ENCODE measurements at regions not wholly inside any gene's neighbourhood (a gene's known extent, or its start where the extent isn't known, plus 50 kb on each side); places are given as distances from the start of the nearest gene placed in this dataset.
"Not testable (repeated sequence)": the region's sequence is repeated elsewhere in the genome, so short reads cannot be mapped to it uniquely, and the experiment has no call there.

DNA sequence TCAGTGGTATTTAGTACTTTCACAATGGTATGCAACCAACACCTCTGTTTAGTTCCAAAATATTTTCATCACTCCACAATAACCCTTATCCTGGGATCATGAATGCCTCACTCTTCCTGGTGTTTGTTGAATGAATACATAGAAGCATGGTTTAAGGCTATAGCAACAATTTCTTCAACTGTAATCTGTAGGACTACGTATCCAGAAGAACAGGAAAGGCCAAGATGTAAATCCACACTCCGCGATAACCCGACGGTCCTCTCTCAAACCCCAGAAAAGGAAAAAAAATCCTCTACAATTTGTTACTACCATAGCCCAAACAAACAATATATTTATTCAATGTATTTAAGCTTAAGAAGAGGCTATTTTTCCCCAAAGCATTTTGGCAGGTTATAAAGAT is 141.4 kb upstream of the SALL4 start:
- 96% methylated on average over 5 of the region's 5 CpGs for WGBS
- H3K36me3 ChIP-seq (ENCODE audit: control insufficient read depth in 2 of 2, insufficient read depth in 2 of 2, low read length in 1 of 2): no peaks in the 10 kb centered on the region

GRCh38 chr20:51943326-51943725 is 141.0 kb upstream of the SALL4 start:
- not testable (repeated sequence) for H3K27ac ChIP-seq (ENCODE audit: low read depth in 1 of 2, low read length in 1 of 2); DNase-seq (ENCODE audit: low read depth in 6 of 9, low spot score in 9 of 9); H3K27me3 ChIP-seq (ENCODE audit: control insufficient read depth in 2 of 2, insufficient read depth in 1 of 2, low read length in 1 of 2); H3K4me1 ChIP-seq (ENCODE audit: control insufficient read depth in 2 of 2, insufficient read depth in 2 of 2, low read length in 2 of 2); H3K4me3 ChIP-seq (ENCODE audit: low read length in 2 of 2); H3K36me3 ChIP-seq (ENCODE audit: control insufficient read depth in 2 of 2, insufficient read depth in 2 of 2, low read length in 1 of 2); H3K9me3 ChIP-seq (ENCODE audit: control insufficient read depth in 2 of 2, insufficient read depth in 1 of 2, low read length in 1 of 2)
- 94% methylated on average over 6 of the region's 6 CpGs for WGBS

More for the DNA sequence above, 141.4 kb upstream of the SALL4 start:
- no peaks in the 10 kb centered on the region for H3K4me1 ChIP-seq (ENCODE audit: control insufficient read depth in 2 of 2, insufficient read depth in 2 of 2, low read length in 2 of 2)
- no peak overlapping the region for H3K27ac ChIP-seq (ENCODE audit: low read depth in 1 of 2, low read length in 1 of 2)
- no peaks in the 10 kb centered on the region for H3K27me3 ChIP-seq (ENCODE audit: control insufficient read depth in 2 of 2, insufficient read depth in 1 of 2, low read length in 1 of 2)
- H3K9me3 ChIP-seq (ENCODE audit: control insufficient read depth in 2 of 2, insufficient read depth in 1 of 2, low read length in 1 of 2): no peaks in the 10 kb centered on the region
- H3K4me3 ChIP-seq (ENCODE audit: low read length in 2 of 2): no peak overlapping the region
- no peak for DNase-seq (ENCODE audit: low read depth in 6 of 9, low spot score in 9 of 9)

DNA sequence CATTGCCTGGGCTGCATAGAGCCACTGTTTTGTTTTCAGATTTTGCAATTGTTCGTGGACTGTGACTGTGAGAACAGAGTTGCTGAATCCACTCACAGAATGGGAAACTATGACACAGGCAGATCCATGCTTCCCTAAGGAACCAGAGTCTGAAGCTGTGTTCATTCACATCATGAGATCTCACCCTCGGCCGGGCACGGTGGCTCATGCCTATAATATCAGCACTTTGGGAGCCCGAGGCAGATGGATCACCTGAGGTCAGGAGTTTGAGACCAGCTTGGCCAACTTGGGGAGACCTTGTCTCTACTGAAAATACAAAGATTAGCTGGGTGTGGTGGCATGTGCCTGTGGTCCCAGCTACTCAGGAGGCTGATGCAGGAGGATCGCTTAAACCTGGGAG is 139.2 kb upstream of the SALL4 start:
- H3K27me3 ChIP-seq (ENCODE audit: control insufficient read depth in 2 of 2, insufficient read depth in 1 of 2, low read length in 1 of 2): no peaks in the 10 kb centered on the region
- no peaks in the 10 kb centered on the region for H3K36me3 ChIP-seq (ENCODE audit: control insufficient read depth in 2 of 2, insufficient read depth in 2 of 2, low read length in 1 of 2)
- 94% methylated on average over 6 of the region's 6 CpGs for WGBS

DNA sequence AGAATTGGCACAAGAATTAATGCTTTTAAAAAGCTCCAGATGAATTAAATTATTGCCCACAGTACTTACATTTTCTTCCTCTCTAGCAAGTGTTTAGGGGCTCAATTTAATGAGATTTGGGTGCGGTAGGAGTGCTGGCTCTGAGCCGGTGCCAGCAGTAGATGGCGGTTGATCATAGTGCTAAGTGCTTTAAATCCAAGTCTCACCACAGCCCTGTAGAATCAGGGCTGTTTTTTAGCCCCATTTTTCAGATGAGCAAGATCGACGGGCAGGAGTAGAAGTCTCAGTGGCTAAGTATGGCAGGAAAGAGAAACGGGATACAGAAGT is 136.9 kb upstream of the SALL4 start:
- Histone ChIP-seq H3K27me3 (ENCODE audit: control insufficient read depth in 2 of 2, insufficient read depth in 1 of 2, low read length in 1 of 2) (no peaks in the 10 kb centered on the region), H3K4me3 (ENCODE audit: low read length in 2 of 2) (no peak overlapping the region), H3K9me3 (ENCODE audit: control insufficient read depth in 2 of 2, insufficient read depth in 1 of 2, low read length in 1 of 2) (no peaks in the 10 kb centered on the region), H3K36me3 (ENCODE audit: control insufficient read depth in 2 of 2, insufficient read depth in 2 of 2, low read length in 1 of 2) (no peaks in the 10 kb centered on the region), H3K27ac (ENCODE audit: low read depth in 1 of 2, low read length in 1 of 2) (no peak overlapping the region), H3K4me1 (ENCODE audit: control insufficient read depth in 2 of 2, insufficient read depth in 2 of 2, low read length in 2 of 2) (no peaks in the 10 kb centered on the region)
- WGBS: 96% methylated on average over 6 of the region's 6 CpGs
- DNase-seq (ENCODE audit: low read depth in 6 of 9, low spot score in 9 of 9): no peak

More for the DNA sequence above, 139.2 kb upstream of the SALL4 start:
- Histone ChIP-seq H3K4me3 (ENCODE audit: low read length in 2 of 2) (no peak overlapping the region), H3K9me3 (ENCODE audit: control insufficient read depth in 2 of 2, insufficient read depth in 1 of 2, low read length in 1 of 2) (no peaks in the 10 kb centered on the region), H3K27ac (ENCODE audit: low read depth in 1 of 2, low read length in 1 of 2) (no peak overlapping the region), H3K4me1 (ENCODE audit: control insufficient read depth in 2 of 2, insufficient read depth in 2 of 2, low read length in 2 of 2) (no peaks in the 10 kb centered on the region)
- DNase-seq (ENCODE audit: low read depth in 6 of 9, low spot score in 9 of 9): no peak

DNA sequence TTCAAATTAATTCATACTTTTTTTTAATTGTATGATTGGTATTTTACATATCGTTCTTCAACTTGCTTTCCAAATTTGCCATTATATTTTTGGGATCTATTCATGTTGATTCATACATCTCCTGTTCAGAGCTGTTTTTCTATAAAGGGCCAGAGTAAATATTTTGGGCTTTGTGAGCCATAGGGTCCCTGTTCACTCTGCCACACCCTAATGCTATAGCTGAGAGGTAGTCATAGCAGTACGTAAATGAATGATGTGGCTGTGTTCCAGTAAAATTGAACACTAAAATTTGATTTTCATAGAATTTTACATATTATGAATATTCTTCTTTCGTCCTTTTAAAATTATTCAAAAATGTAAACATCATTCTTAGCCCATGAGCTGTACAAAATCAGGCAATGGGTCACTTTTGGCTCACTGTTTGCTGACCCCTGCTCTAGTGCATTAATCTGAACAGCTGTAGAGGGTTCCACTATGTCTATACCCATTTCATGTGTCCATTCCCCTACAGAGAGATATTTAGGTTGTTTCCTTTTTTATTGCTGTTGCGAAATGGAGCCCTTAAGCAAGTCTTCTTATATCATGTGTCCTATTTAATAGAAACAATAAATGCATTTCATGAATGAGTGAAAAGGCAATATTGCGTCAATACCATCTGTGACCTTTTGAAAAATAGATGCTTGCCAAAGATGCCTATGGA is 136.4 kb upstream of the SALL4 start:
- WGBS: 96% methylated on average over 5 of the region's 5 CpGs
- Histone ChIP-seq H3K27me3 (ENCODE audit: control insufficient read depth in 2 of 2, insufficient read depth in 1 of 2, low read length in 1 of 2) (no peaks in the 10 kb centered on the region), H3K36me3 (ENCODE audit: control insufficient read depth in 2 of 2, insufficient read depth in 2 of 2, low read length in 1 of 2) (no peaks in the 10 kb centered on the region), H3K27ac (ENCODE audit: low read depth in 1 of 2, low read length in 1 of 2) (no peak overlapping the region), H3K4me3 (ENCODE audit: low read length in 2 of 2) (no peak overlapping the region), H3K4me1 (ENCODE audit: control insufficient read depth in 2 of 2, insufficient read depth in 2 of 2, low read length in 2 of 2) (no peaks in the 10 kb centered on the region), H3K9me3 (ENCODE audit: control insufficient read depth in 2 of 2, insufficient read depth in 1 of 2, low read length in 1 of 2) (no peaks in the 10 kb centered on the region)
- no peak for DNase-seq (ENCODE audit: low read depth in 6 of 9, low spot score in 9 of 9)

GRCh38 chr20:51937779-51938178 is 135.5 kb upstream of the SALL4 start:
- no peak overlapping the region for H3K4me3 ChIP-seq (ENCODE audit: low read length in 2 of 2)
- DNase-seq (ENCODE audit: low read depth in 6 of 9, low spot score in 9 of 9): no peak
- H3K36me3 ChIP-seq (ENCODE audit: control insufficient read depth in 2 of 2, insufficient read depth in 2 of 2, low read length in 1 of 2): no peaks in the 10 kb centered on the region
- H3K9me3 ChIP-seq (ENCODE audit: control insufficient read depth in 2 of 2, insufficient read depth in 1 of 2, low read length in 1 of 2): no peaks in the 10 kb centered on the region
- no peaks in the 10 kb centered on the region for H3K27me3 ChIP-seq (ENCODE audit: control insufficient read depth in 2 of 2, insufficient read depth in 1 of 2, low read length in 1 of 2)
- H3K4me1 ChIP-seq (ENCODE audit: control insufficient read depth in 2 of 2, insufficient read depth in 2 of 2, low read length in 2 of 2): no peaks in the 10 kb centered on the region
- WGBS: 95% methylated on average over 8 of the region's 8 CpGs
- no peak overlapping the region for H3K27ac ChIP-seq (ENCODE audit: low read depth in 1 of 2, low read length in 1 of 2)

- Histone ChIP-seq H3K4me3 (ENCODE audit: low read length in 2 of 2) (no peak overlapping the region), H3K4me1 (ENCODE audit: control insufficient read depth in 2 of 2, insufficient read depth in 2 of 2, low read length in 2 of 2) (no peaks in the 10 kb centered on the region), H3K9me3 (ENCODE audit: control insufficient read depth in 2 of 2, insufficient read depth in 1 of 2, low read length in 1 of 2) (no peaks in the 10 kb centered on the region), H3K27ac (ENCODE audit: low read depth in 1 of 2, low read length in 1 of 2) (no peak overlapping the region), H3K27me3 (ENCODE audit: control insufficient read depth in 2 of 2, insufficient read depth in 1 of 2, low read length in 1 of 2) (no peaks in the 10 kb centered on the region), H3K36me3 (ENCODE audit: control insufficient read depth in 2 of 2, insufficient read depth in 2 of 2, low read length in 1 of 2) (no peaks in the 10 kb centered on the region)
- WGBS: 97% methylated on average over 2 of the region's 2 CpGs
- DNase-seq (ENCODE audit: low read depth in 6 of 9, low spot score in 9 of 9): no peak
These were observed 134.1 kb upstream of the SALL4 start for GRCh38 chr20:51936377-51936776.

DNA sequence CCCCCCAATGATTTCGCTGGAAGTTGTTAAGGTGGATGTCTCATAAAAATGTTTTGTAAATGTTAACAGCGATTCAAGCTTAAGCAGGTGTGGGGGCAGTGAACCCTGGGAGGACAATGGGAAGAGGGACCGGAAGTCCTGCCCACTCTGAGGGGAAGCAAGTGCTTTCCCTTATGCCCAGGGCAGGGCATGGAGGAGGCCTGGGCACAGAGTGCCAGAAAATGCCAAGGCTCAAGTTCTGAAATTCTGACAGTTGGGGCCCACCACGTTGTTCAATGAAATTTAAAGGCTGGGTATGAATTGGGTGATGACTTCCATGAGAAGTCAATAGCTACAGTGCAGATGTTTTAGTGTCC is 132.7 kb upstream of the SALL4 start:
- no peaks in the 10 kb centered on the region for H3K4me1 ChIP-seq (ENCODE audit: control insufficient read depth in 2 of 2, insufficient read depth in 2 of 2, low read length in 2 of 2)
- no peaks in the 10 kb centered on the region for H3K27me3 ChIP-seq (ENCODE audit: control insufficient read depth in 2 of 2, insufficient read depth in 1 of 2, low read length in 1 of 2)
- no peak for DNase-seq (ENCODE audit: low read depth in 6 of 9, low spot score in 9 of 9)
- no peaks in the 10 kb centered on the region for H3K9me3 ChIP-seq (ENCODE audit: control insufficient read depth in 2 of 2, insufficient read depth in 1 of 2, low read length in 1 of 2)
- WGBS: 93% methylated on average over 4 of the region's 4 CpGs
- no peak overlapping the region for H3K27ac ChIP-seq (ENCODE audit: low read depth in 1 of 2, low read length in 1 of 2)
- no peaks in the 10 kb centered on the region for H3K36me3 ChIP-seq (ENCODE audit: control insufficient read depth in 2 of 2, insufficient read depth in 2 of 2, low read length in 1 of 2)
- no peak overlapping the region for H3K4me3 ChIP-seq (ENCODE audit: low read length in 2 of 2)

GRCh38 chr20:51934301-51935002 is 132.1 kb upstream of the SALL4 start:
- H3K27me3 ChIP-seq (ENCODE audit: control insufficient read depth in 2 of 2, insufficient read depth in 1 of 2, low read length in 1 of 2): no peaks in the 10 kb centered on the region
- H3K4me3 ChIP-seq (ENCODE audit: low read length in 2 of 2): no peak overlapping the region
- no peaks in the 10 kb centered on the region for H3K4me1 ChIP-seq (ENCODE audit: control insufficient read depth in 2 of 2, insufficient read depth in 2 of 2, low read length in 2 of 2)
- H3K27ac ChIP-seq (ENCODE audit: low read depth in 1 of 2, low read length in 1 of 2): no peak overlapping the region
- no peaks in the 10 kb centered on the region for H3K9me3 ChIP-seq (ENCODE audit: control insufficient read depth in 2 of 2, insufficient read depth in 1 of 2, low read length in 1 of 2)
- H3K36me3 ChIP-seq (ENCODE audit: control insufficient read depth in 2 of 2, insufficient read depth in 2 of 2, low read length in 1 of 2): no peaks in the 10 kb centered on the region
- 85% methylated on average over 11 of the region's 11 CpGs for WGBS
- DNase-seq (ENCODE audit: low read depth in 6 of 9, low spot score in 9 of 9): no peak
